Neural cell (in vitro differentiated cells): ENCODE measurements at regions not wholly inside any gene's neighbourhood (a gene's known extent, or its start where the extent isn't known, plus 50 kb on each side); places are given as distances from the start of the nearest gene placed in this dataset.

Experiments used
- H2AFZ ChIP-seq: fragments of 200-600, 300-800 bp; sonication (generic), shearing (Covaris generic); 2 replicates; pipeline ENCODE4 v1.6.0; 2014; ENCODE audit warnings: low read depth, mild to moderate bottlenecking, antibody characterized with exemption, low read length, moderate library complexity
- H3F3A ChIP-seq: fragments of 200-600 bp; shearing (Covaris generic); 2 replicates; pipeline ENCODE4 v1.6.1; 2016; ENCODE audit warnings: mild to moderate bottlenecking, moderate library complexity, mixed read lengths, antibody characterized with exemption, low read length; ENCODE audit not compliant: insufficient read depth, poor library complexity, severe bottlenecking
- H3K27ac ChIP-seq: fragments of 200-600, 300-800 bp; sonication (generic), shearing (Covaris generic); 2 replicates; pipeline ENCODE4 v1.5.1; 2014; ENCODE audit warnings: mild to moderate bottlenecking, low read length, moderate library complexity
- H3K27me3 ChIP-seq: fragments of 300-800, 200-600 bp; sonication (generic), shearing (Covaris generic); 2 replicates; pipeline ENCODE4 v1.6.0; 2014; ENCODE audit warnings: mild to moderate bottlenecking, low read depth, low read length, moderate library complexity; ENCODE audit not compliant: insufficient read depth
- H3K36me3 ChIP-seq: fragments of 300-800, 200-600 bp; sonication (generic), shearing (Covaris generic); 2 replicates; pipeline ENCODE4 v1.5.1; 2014; ENCODE audit warnings: mild to moderate bottlenecking, antibody characterized with exemption, low read length, moderate library complexity; ENCODE audit not compliant: insufficient read depth
- H3K4me2 ChIP-seq: fragments of 300-800, 200-600 bp; sonication (generic), shearing (Covaris generic); 2 replicates; pipeline ENCODE4 v1.6.0; 2014; ENCODE audit warnings: mild to moderate bottlenecking, low read length
- H3K4me3 ChIP-seq: fragments of 300-800, 200-600 bp; sonication (generic), shearing (Covaris generic); 2 replicates; pipeline ENCODE4 v1.5.1; 2014; ENCODE audit warnings: mild to moderate bottlenecking, low read length, moderate library complexity
- H3K79me2 ChIP-seq: fragments of 200-600 bp; shearing (Covaris generic); replicated peaks from 2 replicates; pipeline ENCODE4 v1.6.0; 2014; ENCODE audit warnings: mild to moderate bottlenecking, low read length, moderate library complexity; ENCODE audit not compliant: insufficient read depth
- H3K9ac ChIP-seq: fragments of 300-800, 200-600 bp; sonication (generic), shearing (Covaris generic); 2 replicates; pipeline ENCODE4 v1.6.1; 2016; ENCODE audit warnings: mild to moderate bottlenecking, low read length, mixed read lengths
- H3K9me2 ChIP-seq: fragments of 200-600 bp; shearing (Covaris generic); 2 replicates; pipeline ENCODE4 v1.6.1; 2016; ENCODE audit warnings: mild to moderate bottlenecking, low read length, mixed read lengths; ENCODE audit not compliant: insufficient read depth
- H3K9me3 ChIP-seq: fragments of 200-600, 300-800 bp; sonication (generic), shearing (Covaris generic); 2 replicates; pipeline ENCODE4 v1.6.1; 2016; ENCODE audit warnings: mild to moderate bottlenecking, mixed run types, low read length, moderate library complexity, mixed read lengths
- H4K20me1 ChIP-seq: fragments of 200-600 bp; shearing (Covaris generic); 2 replicates; pipeline ENCODE4 v1.6.1; 2016; ENCODE audit warnings: mild to moderate bottlenecking, mixed run types; ENCODE audit not compliant: insufficient read depth
- CTCF ChIP-seq: fragments of 450-650 bp; IDR thresholded peaks from 2 replicates; pipeline ENCODE4 v1.5.1; 2014; ENCODE audit warnings: antibody characterized with exemption, mild to moderate bottlenecking, moderate library complexity; ENCODE audit not compliant: poor library complexity, severe bottlenecking
- EP300 ChIP-seq: fragments of 450-650 bp; conservative IDR thresholded peaks from 2 replicates; pipeline ENCODE4 v1.6.1; 2014; ENCODE audit warnings: antibody characterized with exemption, mild to moderate bottlenecking, moderate library complexity; ENCODE audit not compliant: poor library complexity, severe bottlenecking
- EZH2 ChIP-seq: fragments of 200-600, 300-800 bp; shearing (Covaris generic), sonication (generic); IDR thresholded peaks from 2 replicates; pipeline ENCODE4 v1.6.1; 2014; ENCODE audit warnings: antibody characterized with exemption, low read length, borderline replicate concordance, mild to moderate bottlenecking; ENCODE audit not compliant: insufficient read depth, poor library complexity, severe bottlenecking
- MXI1 ChIP-seq: fragments of 450-650 bp; conservative IDR thresholded peaks from 2 replicates; pipeline ENCODE4 v1.6.1; 2014; ENCODE audit warnings: antibody characterized with exemption, mild to moderate bottlenecking; ENCODE audit not compliant: poor library complexity, severe bottlenecking
- POLR2AphosphoS5 ChIP-seq: IDR thresholded peaks from 2 replicates; pipeline ENCODE4 v1.6.1; 2012
- RAD21 ChIP-seq: fragments of 450-650 bp; conservative IDR thresholded peaks from 2 replicates; pipeline ENCODE4 v1.6.1; 2014; ENCODE audit warnings: antibody characterized with exemption, mild to moderate bottlenecking, moderate library complexity
- REST ChIP-seq: IDR thresholded peaks from 2 replicates; pipeline ENCODE4 v1.6.1; 2012; ENCODE audit warnings: borderline replicate concordance
- SMC3 ChIP-seq: fragments of 450-650 bp; conservative IDR thresholded peaks from 2 replicates; pipeline ENCODE4 v1.6.1; 2014; ENCODE audit warnings: antibody characterized with exemption, mild to moderate bottlenecking, moderate library complexity; ENCODE audit not compliant: poor library complexity
- TAF1 ChIP-seq: IDR thresholded peaks from 2 replicates; pipeline ENCODE4 v1.6.1; 2012; ENCODE audit warnings: low read depth

- H3K9me2 ChIP-seq, result no peaks in the 10 kb centered on the region
These were observed 141.7 kb upstream of the PRLR start for GRCh38 chr5:35371951-35372426.

GRCh38 chr5:35370871-35371270 is 140.6 kb upstream of the PRLR start:
- no peaks in the 10 kb centered on the region for H3K27me3 ChIP-seq
- TF ChIP-seq CTCF, result peak; percentile 43
- no peak for TF ChIP-seq SMC3
- no peaks in the 10 kb centered on the region for H3K9me3 ChIP-seq
- peaks cover 18% of the 10 kb centered on the region for H3F3A ChIP-seq
- no peaks in the 10 kb centered on the region for H3K9me2 ChIP-seq
- H2AFZ ChIP-seq, result no peak overlapping the region
- peak overlapping the region; percentile 96 for H3K27ac ChIP-seq
- H3K4me3 ChIP-seq, result peak overlapping the region; percentile 55
- H3K36me3 ChIP-seq, result no peaks in the 10 kb centered on the region
- H3K4me2 ChIP-seq, result peak overlapping the region; percentile 97
- no peaks in the 10 kb centered on the region for H4K20me1 ChIP-seq
- H3K79me2 ChIP-seq, result no peaks in the 10 kb centered on the region
- peak overlapping the region; percentile 60 for H3K9ac ChIP-seq

More at GRCh38 chr5:35371951-35372426, 141.7 kb upstream of the PRLR start:
- no peaks in the 10 kb centered on the region for H3K27me3 ChIP-seq
- H3K9me3 ChIP-seq, result no peaks in the 10 kb centered on the region
- H3F3A ChIP-seq, result peaks cover 18% of the 10 kb centered on the region
- peak overlapping the region; percentile 96 for H3K27ac ChIP-seq
- no peak overlapping the region for H3K4me3 ChIP-seq
- H3K9ac ChIP-seq, result no peak overlapping the region
- H4K20me1 ChIP-seq, result no peaks in the 10 kb centered on the region
- H3K36me3 ChIP-seq, result no peaks in the 10 kb centered on the region
- TF ChIP-seq RAD21 (no peak), MXI1 (no peak), POLR2AphosphoS5 (no peak), EP300 (no peak), SMC3 (no peak)
- H3K79me2 ChIP-seq, result no peaks in the 10 kb centered on the region
- peak overlapping the region; percentile 24 for H3K4me2 ChIP-seq
- no peak overlapping the region for H2AFZ ChIP-seq

- H3K36me3 ChIP-seq, result no peaks in the 10 kb centered on the region
- H3F3A ChIP-seq, result peaks cover 18% of the 10 kb centered on the region
- peak overlapping the region; percentile 97 for H3K4me2 ChIP-seq
- H3K9ac ChIP-seq, result peak overlapping the region; percentile 62
- peak overlapping the region; percentile 55 for H3K4me3 ChIP-seq
- H3K9me2 ChIP-seq, result no peaks in the 10 kb centered on the region
- H4K20me1 ChIP-seq, result no peaks in the 10 kb centered on the region
- no peaks in the 10 kb centered on the region for H3K27me3 ChIP-seq
- no peaks in the 10 kb centered on the region for H3K9me3 ChIP-seq
- H3K79me2 ChIP-seq, result no peaks in the 10 kb centered on the region
- peak overlapping the region; percentile 96 for H3K27ac ChIP-seq
- H2AFZ ChIP-seq, result no peak overlapping the region
- no peak for TF ChIP-seq RAD21
- TF ChIP-seq POLR2AphosphoS5, result peak; percentile 66
- no peak for TF ChIP-seq EZH2
- peak; percentile 92 for TF ChIP-seq MXI1
- peak; percentile 95 for TF ChIP-seq EP300
- peak; percentile 30 for TF ChIP-seq REST
- TF ChIP-seq SMC3, result peak; percentile 25
- no peak for TF ChIP-seq TAF1
- no peak for TF ChIP-seq CTCF
These were observed 139.9 kb upstream of the PRLR start for GRCh38 chr5:35369965-35370790.
